H9 (cell line): ENCODE measurements at regions not wholly inside any gene's neighbourhood (a gene's known extent, or its start where the extent isn't known, plus 50 kb on each side); places are given as distances from the start of the nearest gene placed in this dataset.

Experiments
- DNase-seq: peaks from one replicate; pipeline ENCODE4 v3.0.0-alpha.2; 2017
- H2AFZ ChIP-seq: one replicate; pipeline ENCODE4 v1.6.1; 2013; ENCODE audit warnings: mild to moderate bottlenecking, low read length, control low read depth, moderate library complexity
- H2AK5ac ChIP-seq: 2 replicates; pipeline ENCODE4 v1.6.1; 2013; ENCODE audit warnings: low read length, control low read depth, mixed read lengths; ENCODE audit not compliant: insufficient read length
- H2BK120ac ChIP-seq: one replicate; pipeline ENCODE4 v1.6.1; 2013; ENCODE audit warnings: low read depth, mild to moderate bottlenecking, low read length, control low read depth, inconsistent platforms; ENCODE audit not compliant: poor library complexity, severe bottlenecking
- H2BK12ac ChIP-seq: 2 replicates; pipeline ENCODE4 v1.6.1; 2013; ENCODE audit warnings: low read length, control low read depth, mixed read lengths, low read depth; ENCODE audit not compliant: insufficient read length
- H2BK15ac ChIP-seq: 2 replicates; pipeline ENCODE4 v1.6.1; 2013; ENCODE audit warnings: low read depth, low read length, control low read depth
- H2BK20ac ChIP-seq: one replicate; pipeline ENCODE4 v1.6.1; 2013; ENCODE audit warnings: low read depth, mild to moderate bottlenecking, low read length, control low read depth, inconsistent platforms; ENCODE audit not compliant: poor library complexity, severe bottlenecking
- H2BK5ac ChIP-seq: 2 replicates; pipeline ENCODE4 v1.6.1; 2013; ENCODE audit warnings: low read length, control low read depth, mixed read lengths; ENCODE audit not compliant: insufficient read length
- H3K14ac ChIP-seq: 2 replicates; pipeline ENCODE4 v1.6.1; 2013; ENCODE audit warnings: low read length, control low read depth; ENCODE audit not compliant: insufficient read depth
- H3K18ac ChIP-seq: 2 replicates; pipeline ENCODE4 v1.6.1; 2013; ENCODE audit warnings: low read depth, mild to moderate bottlenecking, mixed read lengths, low read length, control low read depth; ENCODE audit not compliant: insufficient read length
- H3K23ac ChIP-seq: 2 replicates; pipeline ENCODE4 v1.6.1; 2013; ENCODE audit warnings: low read length, control low read depth, mixed read lengths, low read depth; ENCODE audit not compliant: insufficient read length
- H3K23me2 ChIP-seq: 2 replicates; pipeline ENCODE4 v1.6.1; 2013; ENCODE audit warnings: low read depth, mild to moderate bottlenecking, mixed read lengths, low read length, control low read depth; ENCODE audit not compliant: insufficient read length, poor library complexity, severe bottlenecking
- H3K27ac ChIP-seq: 2 replicates; pipeline ENCODE4 v1.5.1; 2013; ENCODE audit warnings: low read length, control low read depth, mixed read lengths, low read depth; ENCODE audit not compliant: insufficient read length
- H3K27me3 ChIP-seq: 2 replicates; pipeline ENCODE4 v1.6.1; 2013; ENCODE audit warnings: low read length, control low read depth, inconsistent platforms; ENCODE audit not compliant: insufficient read depth
- H3K4ac ChIP-seq: 2 replicates; pipeline ENCODE4 v1.6.1; 2013; ENCODE audit warnings: low read depth, mild to moderate bottlenecking, control low read depth, inconsistent platforms, low read length, moderate library complexity
- H3K4me1 ChIP-seq: 2 replicates; pipeline ENCODE4 v1.6.1; 2013; ENCODE audit warnings: low read length, control low read depth, inconsistent platforms; ENCODE audit not compliant: insufficient read depth
- H3K4me2 ChIP-seq: 2 replicates; pipeline ENCODE4 v1.6.1; 2013; ENCODE audit warnings: low read length, control low read depth, mixed read lengths; ENCODE audit not compliant: insufficient read length, insufficient read depth
- H3K56ac ChIP-seq: 2 replicates; pipeline ENCODE4 v1.6.1; 2013; ENCODE audit warnings: low read depth, mild to moderate bottlenecking, mixed read lengths, low read length, control low read depth; ENCODE audit not compliant: insufficient read length
- H3K79me1 ChIP-seq: 2 replicates; pipeline ENCODE4 v1.6.1; 2013; ENCODE audit warnings: low read depth, mild to moderate bottlenecking, moderate library complexity, low read length, control low read depth, inconsistent platforms; ENCODE audit not compliant: insufficient read depth, poor library complexity, severe bottlenecking
- H3K79me2 ChIP-seq: 2 replicates; pipeline ENCODE4 v1.6.1; 2013; ENCODE audit warnings: low read length, control low read depth, inconsistent platforms; ENCODE audit not compliant: insufficient read depth
- H3K9ac ChIP-seq: 2 replicates; pipeline ENCODE4 v1.6.1; 2013; ENCODE audit warnings: low read length, control low read depth, mixed read lengths; ENCODE audit not compliant: insufficient read length; ENCODE audit errors: extremely low read depth
- H3K9me3 ChIP-seq: one replicate; pipeline ENCODE4 v1.6.1; 2013; ENCODE audit warnings: low read depth, low read length, inconsistent platforms; ENCODE audit not compliant: control insufficient read depth
- H3T11ph ChIP-seq: one replicate; pipeline ENCODE4 v1.6.1; 2013; ENCODE audit warnings: mild to moderate bottlenecking, low read length, control low read depth, inconsistent platforms
- H4K20me1 ChIP-seq: one replicate; pipeline ENCODE4 v1.6.1; 2013; ENCODE audit not compliant: control insufficient read depth, insufficient read length, insufficient read depth
- H4K5ac ChIP-seq: 2 replicates; pipeline ENCODE4 v1.6.1; 2013; ENCODE audit warnings: low read depth, mild to moderate bottlenecking, mixed read lengths, low read length, control low read depth; ENCODE audit not compliant: insufficient read length
- H4K8ac ChIP-seq: replicated peaks from 2 replicates; pipeline ENCODE4 v1.6.1; 2013; ENCODE audit warnings: low read length, control low read depth, mixed read lengths, low read depth; ENCODE audit not compliant: insufficient read length
- H4K91ac ChIP-seq: 2 replicates; pipeline ENCODE4 v1.6.1; 2013; ENCODE audit warnings: low read depth, mild to moderate bottlenecking, moderate library complexity, mixed read lengths, low read length, control low read depth; ENCODE audit not compliant: insufficient read length
- H3K27ac Mint-ChIP-seq, 3 experiments: 2 replicates in 2 of 3; 3 replicates in 1 of 3; pipeline ENCODE4 v1.8.0; 2020 to 2021; ENCODE audit warnings: mixed read lengths in 3 of 3, mild to moderate bottlenecking in 1 of 3, moderate library complexity in 1 of 3
- H3K27me3 Mint-ChIP-seq: 2 replicates; pipeline ENCODE4 v1.8.0; 2021; ENCODE audit warnings: low read depth, mild to moderate bottlenecking, moderate library complexity, mixed read lengths
- H3K36me3 Mint-ChIP-seq, 3 experiments: 2 replicates in 2 of 3; 3 replicates in 1 of 3; pipeline ENCODE4 v1.8.0; 2020 to 2021; ENCODE audit warnings: low read depth in 3 of 3, mixed read lengths in 3 of 3; ENCODE audit not compliant: insufficient read depth in 1 of 3
- H3K4me1 Mint-ChIP-seq, 2 experiments: 2 replicates each; pipeline ENCODE4 v1.8.0; 2020; ENCODE audit warnings: mixed read lengths in 2 of 2
- H3K4me3 Mint-ChIP-seq, 2 experiments: 2 replicates in 1 of 2; 3 replicates in 1 of 2; pipeline ENCODE4 v1.8.0; 2020 to 2021; ENCODE audit warnings: mild to moderate bottlenecking in 2 of 2, mixed read lengths in 2 of 2, moderate library complexity in 1 of 2
- H3K9me3 Mint-ChIP-seq, 2 experiments: 2 replicates in 1 of 2; 3 replicates in 1 of 2; pipeline ENCODE4 v1.8.0; 2020; ENCODE audit warnings: mild to moderate bottlenecking in 2 of 2, mixed read lengths in 2 of 2, moderate library complexity in 1 of 2
- CTCF ChIP-seq: fragments of 200-600 bp; sonication (generic); conservative IDR thresholded peaks from 3 replicates; pipeline ENCODE4 v1.8.0; 2021; ENCODE audit warnings: antibody characterized with exemption, mild to moderate bottlenecking
- WGBS: extraction: QIAGEN DNeasy Blood & Tissue Kit; methylation state at CpG from one replicate; pipeline ENCODE4 v1.1.7; 2013; ENCODE audit warnings: missing lambda C conversion rate, low lambda C conversion rate, mixed read lengths; ENCODE audit not compliant: insufficient read length; ENCODE audit errors: extremely low coverage; 5-methylcytosine and 5-hydroxymethylcytosine counted together

GRCh38 chr9:23622396-23622795 lies 203.6 kb downstream of the ELAVL2 start:
- H3K27me3 Mint-ChIP-seq = no peaks in the 10 kb centered on the region
- no peak overlapping the region for H3K4me2 ChIP-seq

More at GRCh38 chr9:23622396-23622795, 203.6 kb downstream of the ELAVL2 start:
- H4K20me1 ChIP-seq = no peaks in the 10 kb centered on the region
- Mint-ChIP-seq H3K27ac (peak overlapping the region; percentile 85 to 92 (median 86)), H3K36me3 (peaks cover 19 to 29% (median 20%) of the 10 kb centered on the region in 3 experiments), H3K4me3 (no peak overlapping the region), H3K9me3 (peaks cover 0 to 8% of the 10 kb centered on the region in 2 experiments; a peak in 2 of 5 replicates), H3K4me1 (peaks cover 16 to 19% of the 10 kb centered on the region in 2 experiments)
- H2BK5ac ChIP-seq = no peak overlapping the region
- TF ChIP-seq CTCF = no peak
- no peaks in the 10 kb centered on the region for H3K79me1 ChIP-seq
- H3K14ac ChIP-seq = no peak overlapping the region
- no peaks in the 10 kb centered on the region for H3K27me3 ChIP-seq
- no peak overlapping the region for H3K4ac ChIP-seq
- WGBS = no CpG with 5 or more reads among the region's 4 CpGs
- H3K79me2 ChIP-seq = no peaks in the 10 kb centered on the region
- peaks cover 4% of the 10 kb centered on the region; the same call in 1 of the 2 replicates for H3K4me1 ChIP-seq
- no peak overlapping the region for H2BK120ac ChIP-seq
- no peak overlapping the region for H4K8ac ChIP-seq
- H2BK20ac ChIP-seq = no peak overlapping the region
- no peak overlapping the region for H2BK12ac ChIP-seq
- no peak overlapping the region for H3K9ac ChIP-seq
- H3K56ac ChIP-seq = no peak overlapping the region
- H3K27ac ChIP-seq = no peak overlapping the region
- H3K9me3 ChIP-seq = no peaks in the 10 kb centered on the region
- no peak overlapping the region for H2AK5ac ChIP-seq
- no peak overlapping the region for H3T11ph ChIP-seq
- H4K91ac ChIP-seq = no peak overlapping the region
- no peak overlapping the region for H3K18ac ChIP-seq
- DNase-seq = no peak
- H3K23ac ChIP-seq = no peak overlapping the region
- no peak overlapping the region for H2BK15ac ChIP-seq
- H4K5ac ChIP-seq = no peak overlapping the region
- no peaks in the 10 kb centered on the region for H3K23me2 ChIP-seq
- no peak overlapping the region for H2AFZ ChIP-seq
